ENCODE measurements at regions not wholly inside any gene's neighbourhood (a gene's known extent, or its start where the extent isn't known, plus 50 kb on each side); places are given as distances from the start of the nearest gene placed in this dataset.
A peak's percentile ranks its signal among the peaks of the same experiment; 100 is the strongest.

DNA sequence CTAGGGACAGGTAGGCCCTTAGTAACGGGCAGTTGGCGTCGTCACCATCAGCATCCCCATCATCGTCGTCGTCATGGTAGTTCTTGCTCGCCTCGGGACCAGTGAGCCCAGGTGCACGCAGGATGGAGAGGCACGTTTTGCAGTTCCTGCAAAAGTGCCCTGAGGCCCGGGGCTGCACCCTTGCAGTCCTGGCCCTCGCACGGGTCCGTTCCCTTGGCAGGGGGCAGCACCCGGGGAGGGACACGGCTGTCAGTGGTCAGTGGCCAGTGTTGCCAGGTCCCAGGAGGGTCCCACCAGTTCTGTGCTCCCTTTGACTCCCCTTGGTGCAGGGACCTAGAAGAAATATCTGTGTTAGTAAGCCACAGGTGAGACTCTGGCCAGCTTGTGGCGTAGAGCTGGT, 243.9 kb upstream of the CIBAR2 start:
- no peak for DNase-seq (ENCODE audit: low read depth in 2 of 3, low spot score in 2 of 3)

DNA sequence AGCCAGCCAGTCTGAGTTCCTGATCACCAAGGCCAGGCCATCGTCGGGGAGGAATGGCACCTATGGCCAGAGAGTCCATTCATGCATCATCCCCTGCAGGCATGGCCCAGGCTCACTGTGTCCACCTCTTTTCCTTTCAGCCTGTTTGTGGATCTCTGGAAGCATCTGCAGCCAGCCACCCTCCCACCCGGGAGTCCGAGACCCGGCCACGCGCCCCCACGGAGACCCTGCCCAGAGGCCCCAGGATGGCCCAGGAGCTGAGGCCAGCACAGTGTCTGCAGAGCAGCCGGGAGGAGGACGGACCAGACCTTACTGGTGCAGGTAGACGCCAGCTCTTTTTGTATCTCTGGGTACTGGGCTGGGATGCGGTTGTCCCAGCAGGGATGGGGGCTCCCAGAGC, 245.1 kb upstream of the CIBAR2 start:
- no peak for DNase-seq (ENCODE audit: low read depth in 2 of 3, low spot score in 2 of 3)

DNA sequence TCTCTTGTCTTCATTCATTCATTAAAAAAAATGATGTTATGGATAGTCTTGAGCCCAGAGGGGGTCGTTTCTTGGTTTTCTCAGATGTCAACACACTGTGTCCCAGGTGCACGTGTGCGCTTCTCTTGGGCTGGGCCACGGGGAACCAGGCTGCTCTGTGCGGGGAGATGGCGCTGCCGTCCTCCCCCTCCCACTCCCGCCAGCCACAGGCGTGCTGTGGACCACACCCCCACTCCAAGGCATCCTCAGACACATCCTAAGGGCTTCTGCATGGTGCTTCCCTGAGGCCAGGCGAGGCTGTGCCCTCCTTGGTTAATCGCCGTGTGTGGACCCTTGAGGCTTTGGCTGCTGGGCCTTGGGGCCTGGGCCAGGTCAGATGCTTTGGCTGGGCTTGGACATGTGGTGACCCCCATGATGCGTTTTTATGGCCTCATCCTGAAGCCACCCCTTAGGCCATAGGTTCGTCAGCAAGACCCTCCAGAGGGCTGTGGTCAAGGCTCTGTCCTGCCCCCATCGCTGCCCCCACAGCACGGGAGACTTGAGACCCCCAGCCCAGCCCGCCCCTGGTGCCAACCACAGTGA, 245.7 kb upstream of the CIBAR2 start:
- no peak for DNase-seq (ENCODE audit: low read depth in 2 of 3, low spot score in 2 of 3)

GRCh38 chr16:85358704-85359146, 246.5 kb upstream of the CIBAR2 start:
- DNase-seq (ENCODE audit: low read depth in 2 of 3, low spot score in 2 of 3), result no peak

DNA sequence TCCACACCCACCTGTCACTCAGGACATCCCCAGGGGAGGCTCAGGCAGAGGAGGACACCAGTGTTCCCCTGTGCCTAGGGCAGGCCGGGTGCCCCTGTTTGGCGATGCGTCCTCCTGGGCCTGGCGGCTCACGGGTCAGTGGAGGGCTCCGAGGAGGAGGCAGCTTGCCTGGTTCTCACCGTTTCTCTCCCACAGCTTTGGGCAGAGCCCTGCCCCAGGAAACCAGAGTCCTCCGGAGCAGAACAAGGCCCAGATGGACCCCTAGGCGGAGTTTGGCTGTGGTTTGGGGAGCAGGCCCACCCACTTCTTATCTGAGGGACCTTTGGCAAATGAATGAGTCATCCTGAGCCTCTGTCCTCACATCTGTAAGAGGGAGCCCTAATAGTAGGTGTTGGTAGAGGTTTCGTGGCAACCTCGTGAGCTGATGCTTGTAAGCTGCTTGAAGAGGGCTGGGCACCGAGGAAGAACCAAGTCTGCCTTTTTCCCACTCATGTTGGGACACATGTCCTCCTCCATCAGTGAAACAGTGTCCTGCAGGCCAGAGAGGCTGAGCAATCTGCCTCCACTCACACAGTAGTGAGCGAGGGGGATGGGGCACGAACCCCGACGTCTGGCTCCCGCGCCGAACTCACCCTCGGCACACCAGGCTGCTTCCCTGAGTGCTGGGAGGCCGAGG, 247.0 kb upstream of the CIBAR2 start:
- no peak for DNase-seq (ENCODE audit: low read depth in 2 of 3, low spot score in 2 of 3)

- DNase-seq (ENCODE audit: low read depth in 2 of 3, low spot score in 2 of 3), result no peak
Measured at GRCh38 chr16:85360323-85361277, 248.3 kb upstream of the CIBAR2 start.

DNA sequence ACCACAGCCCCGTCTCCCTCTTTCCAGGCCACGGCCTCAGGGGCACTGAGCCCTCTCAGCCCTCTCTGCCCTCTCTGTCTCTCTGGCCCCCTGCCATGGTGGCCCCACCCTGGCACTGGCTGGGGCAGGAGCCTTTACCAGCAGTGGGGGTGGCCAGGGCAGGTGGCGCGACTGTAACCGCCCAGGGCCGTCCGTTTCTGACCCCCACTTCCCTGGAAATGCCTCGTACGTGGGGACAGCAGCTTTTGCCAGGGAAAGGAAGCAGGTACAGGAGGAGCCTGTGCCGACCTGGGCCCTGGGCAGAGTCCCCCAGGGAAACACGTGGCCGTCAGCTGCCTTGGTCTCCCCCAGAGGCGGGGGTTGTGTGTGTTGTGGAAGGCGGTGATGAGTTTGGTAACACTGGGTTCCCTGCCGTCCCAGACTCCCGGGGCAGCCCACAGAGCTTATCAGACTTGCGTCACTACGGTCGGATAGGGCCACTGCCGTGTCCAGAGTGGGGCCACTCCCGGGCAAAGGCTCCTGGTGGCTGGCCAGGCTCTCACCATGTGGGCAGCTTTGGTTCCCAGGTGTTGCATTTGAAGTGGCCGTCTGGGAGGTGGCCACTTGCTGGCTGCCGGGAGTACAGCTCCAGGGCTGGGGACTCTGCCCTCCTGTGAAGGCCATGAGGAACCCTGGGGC, 249.3 kb upstream of the CIBAR2 start:
- no peak for DNase-seq (ENCODE audit: low read depth in 2 of 3, low spot score in 2 of 3)

DNA sequence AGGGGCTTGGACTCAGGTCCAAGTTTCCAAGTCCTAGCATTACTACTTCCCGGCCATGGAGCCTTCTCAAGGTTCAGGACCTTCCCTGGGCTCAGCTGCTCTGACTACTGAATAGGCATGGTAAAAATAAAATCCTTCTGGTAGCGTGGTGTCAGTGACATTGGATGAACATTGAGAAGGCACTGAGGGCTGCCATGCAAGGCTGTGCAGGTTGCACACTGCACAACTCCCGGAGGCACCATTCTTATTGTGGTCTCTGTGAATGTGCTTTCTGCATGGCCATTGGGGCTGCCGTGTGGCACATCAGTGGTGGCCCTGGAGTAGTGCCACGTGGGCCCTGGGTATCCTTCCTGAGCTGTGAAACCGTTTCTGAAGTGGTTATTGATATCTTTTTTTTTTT, 250.2 kb upstream of the CIBAR2 start:
- no peak for DNase-seq (ENCODE audit: low read depth in 2 of 3, low spot score in 2 of 3)

DNA sequence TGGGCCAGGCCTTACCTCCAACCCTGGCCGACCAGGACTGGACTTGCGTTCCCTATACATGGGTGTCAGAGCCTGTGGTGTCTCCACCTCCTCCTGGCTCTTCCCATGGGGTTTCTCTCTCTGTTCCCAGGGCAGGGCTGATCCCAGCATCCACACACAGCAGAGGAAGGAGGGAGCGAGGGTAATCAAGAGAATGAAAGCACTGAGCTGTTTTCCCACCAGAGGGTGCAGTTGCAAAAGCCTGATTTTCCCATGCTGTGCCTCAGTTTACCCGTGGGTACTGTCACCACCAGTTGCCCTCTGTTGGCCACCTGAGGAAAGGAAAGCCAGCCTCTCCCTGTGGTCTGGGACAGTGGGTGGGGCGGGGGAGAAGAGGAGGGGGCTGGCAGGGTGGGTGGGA, 249.7 kb upstream of the GSE1 start:
- DNase-seq (ENCODE audit: low read depth in 2 of 3, low spot score in 2 of 3), result no peak

DNA sequence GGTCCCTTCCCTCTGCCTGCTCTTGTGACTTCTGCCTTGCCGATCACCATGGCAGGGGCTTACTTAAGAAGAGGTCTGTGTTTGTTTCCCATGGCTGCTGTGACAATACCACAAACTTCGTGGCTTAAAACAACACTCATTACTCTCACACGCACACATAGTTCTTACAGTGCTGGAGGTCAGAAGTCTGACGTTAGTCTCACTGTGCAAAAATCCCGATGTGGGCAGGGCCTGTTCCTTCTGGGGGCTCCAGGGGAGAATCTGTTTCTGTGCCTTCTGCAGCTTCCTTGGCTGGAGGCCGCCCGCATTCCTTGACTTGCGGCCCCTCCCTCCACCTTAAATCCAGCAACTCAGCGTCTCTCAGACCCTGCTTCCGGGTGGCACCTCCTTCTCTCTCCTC, 249.2 kb upstream of the GSE1 start:
- no peak for DNase-seq (ENCODE audit: low read depth in 2 of 3, low spot score in 2 of 3)

- DNase-seq (ENCODE audit: low read depth in 2 of 3, low spot score in 2 of 3), result no peak
Measured at GRCh38 chr16:85364323-85365040, 248.6 kb upstream of the GSE1 start.

GRCh38 chr16:85365120-85365519, 248.0 kb upstream of the GSE1 start:
- DNase-seq (ENCODE audit: low read depth in 2 of 3, low spot score in 2 of 3), result no peak

GRCh38 chr16:85366031-85366763, 246.9 kb upstream of the GSE1 start:
- DNase-seq (ENCODE audit: low read depth in 2 of 3, low spot score in 2 of 3), result no peak

GRCh38 chr16:85367485-85367884, 245.6 kb upstream of the GSE1 start:
- DNase-seq (ENCODE audit: low read depth in 2 of 3, low spot score in 2 of 3), result no peak

- no peak for DNase-seq (ENCODE audit: low read depth in 2 of 3, low spot score in 2 of 3)
Measured at GRCh38 chr16:85369060-85369459, 244.1 kb upstream of the GSE1 start.

GRCh38 chr16:85369741-85370528, 243.2 kb upstream of the GSE1 start:
- peak in 2 of 3 experiments; percentile 40 to 45 for DNase-seq (ENCODE audit: low read depth in 2 of 3, low spot score in 2 of 3)

GRCh38 chr16:85370543-85370880, 242.6 kb upstream of the GSE1 start:
- no peak for DNase-seq (ENCODE audit: low read depth in 2 of 3, low spot score in 2 of 3)

GRCh38 chr16:85370881-85371651, 242.1 kb upstream of the GSE1 start:
- DNase-seq (ENCODE audit: low read depth in 2 of 3, low spot score in 2 of 3), result no peak

GRCh38 chr16:85371948-85372347, 241.2 kb upstream of the GSE1 start:
- DNase-seq (ENCODE audit: low read depth in 2 of 3, low spot score in 2 of 3), result no peak

Data from activated CD8-positive, alpha-beta memory T cell treated with anti-CD3 and anti-CD28 coated beads for 48 hours (primary cell).